RPMI7951 (cell line): ENCODE measurements at regions not wholly inside any gene's neighbourhood (a gene's known extent, or its start where the extent isn't known, plus 50 kb on each side); places are given as distances from the start of the nearest gene placed in this dataset.
"Not testable (repeated sequence)": the region's sequence is repeated elsewhere in the genome, so short reads cannot be mapped to it uniquely, and the experiment has no call there.

Experiments used
- DNase-seq: peaks from one replicate; pipeline ENCODE4 v3.0.0-alpha.2; 2012; ENCODE audit warnings: low read depth

GRCh38 chr5:52605317-52606313 lies 182.1 kb upstream of the ITGA1 start:
- DNase-seq = no peak

DNA sequence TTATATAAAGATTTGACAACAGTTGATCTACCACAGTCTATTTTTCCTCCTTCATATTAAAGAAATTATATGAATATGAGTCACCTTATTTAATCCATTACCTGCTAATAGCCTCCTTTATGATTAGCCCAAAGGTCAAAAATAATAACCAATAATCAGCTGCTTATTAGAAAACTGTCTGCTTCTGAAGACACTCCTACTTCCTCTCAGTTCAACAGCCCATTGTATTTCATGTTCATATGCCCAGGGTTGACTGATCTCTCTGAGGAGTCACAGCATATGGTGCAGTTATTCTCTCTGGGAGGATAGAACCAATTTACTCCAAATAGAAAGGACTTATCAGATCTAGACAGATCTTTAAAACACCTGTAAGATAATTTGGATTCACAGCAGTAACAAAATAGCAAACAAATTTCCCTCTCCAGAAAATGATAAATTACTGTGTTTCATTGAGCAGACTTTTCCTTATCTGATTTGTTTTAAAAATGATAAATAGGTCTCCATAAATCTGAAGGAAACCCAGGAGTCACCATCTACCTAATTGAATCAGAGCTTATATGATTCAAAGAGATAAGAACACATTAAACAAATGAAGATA lies 180.4 kb upstream of the ITGA1 start:
- no peak for DNase-seq

GRCh38 chr5:52620315-52620714 lies 167.4 kb upstream of the ITGA1 start:
- no peak for DNase-seq

DNA sequence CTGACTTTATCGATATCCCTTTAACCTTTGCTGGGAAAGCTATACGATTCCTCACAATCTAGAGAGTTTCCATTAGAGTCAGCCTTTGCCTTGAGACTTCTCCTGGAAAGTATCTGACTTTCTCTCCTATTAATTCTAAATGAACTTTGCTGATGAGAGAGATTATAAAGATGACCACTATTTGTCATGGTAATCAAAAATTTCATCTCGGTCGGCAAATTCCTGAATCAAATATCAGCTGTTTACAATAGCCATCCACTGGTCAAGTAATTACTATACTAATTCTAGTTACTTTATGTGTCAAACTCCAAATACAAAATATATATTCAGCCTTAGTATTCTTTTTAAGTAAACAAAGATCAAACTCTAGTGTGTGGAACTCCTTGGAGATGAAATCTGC lies 164.4 kb upstream of the ITGA1 start:
- no peak for DNase-seq

DNA sequence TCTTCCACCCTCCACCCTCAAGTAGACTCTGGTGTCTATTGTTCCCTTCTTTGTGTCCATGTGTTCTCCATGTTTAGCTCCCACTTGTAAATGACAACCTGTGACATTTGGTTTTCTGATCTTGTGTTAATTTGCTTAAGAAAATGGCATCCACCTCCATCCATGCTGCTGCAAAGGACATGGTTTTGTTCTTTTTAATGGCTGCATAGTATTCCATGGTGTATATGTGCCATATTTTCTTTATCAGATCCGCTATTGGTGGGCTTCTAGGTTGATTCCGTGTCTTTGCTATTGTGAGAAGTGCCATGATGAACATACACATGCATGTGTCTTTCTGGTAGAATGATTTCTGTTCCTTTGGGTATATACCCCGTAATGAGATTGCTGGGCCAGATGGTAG lies 163.4 kb upstream of the ITGA1 start:
- no peak for DNase-seq

DNA sequence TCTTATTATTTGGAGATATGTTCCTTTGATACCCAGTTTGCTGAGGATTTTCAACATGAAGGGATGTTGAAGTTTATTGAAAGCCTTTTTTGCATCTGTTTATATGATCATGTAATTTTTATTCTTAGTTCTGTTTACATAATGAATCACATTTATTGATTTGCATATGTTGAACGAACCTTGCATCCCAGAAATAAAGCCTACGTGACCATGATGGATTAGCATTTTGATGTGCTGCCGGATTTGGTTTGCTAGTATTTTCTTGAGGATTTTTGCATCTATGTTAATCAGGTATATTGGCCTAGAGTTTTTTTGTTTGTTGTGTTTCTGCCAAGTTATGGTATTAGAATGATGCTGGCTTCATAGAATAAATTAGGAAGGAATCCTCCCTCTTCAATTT lies 161.4 kb upstream of the ITGA1 start:
- DNase-seq = no peak

- no peak for DNase-seq
These were observed 160.0 kb upstream of the ITGA1 start for GRCh38 chr5:52627740-52628139.

- DNase-seq = no peak
These were observed 155.4 kb upstream of the ITGA1 start for GRCh38 chr5:52632281-52632680.

GRCh38 chr5:52634171-52634570 lies 153.5 kb upstream of the ITGA1 start:
- not testable (repeated sequence) for DNase-seq

DNA sequence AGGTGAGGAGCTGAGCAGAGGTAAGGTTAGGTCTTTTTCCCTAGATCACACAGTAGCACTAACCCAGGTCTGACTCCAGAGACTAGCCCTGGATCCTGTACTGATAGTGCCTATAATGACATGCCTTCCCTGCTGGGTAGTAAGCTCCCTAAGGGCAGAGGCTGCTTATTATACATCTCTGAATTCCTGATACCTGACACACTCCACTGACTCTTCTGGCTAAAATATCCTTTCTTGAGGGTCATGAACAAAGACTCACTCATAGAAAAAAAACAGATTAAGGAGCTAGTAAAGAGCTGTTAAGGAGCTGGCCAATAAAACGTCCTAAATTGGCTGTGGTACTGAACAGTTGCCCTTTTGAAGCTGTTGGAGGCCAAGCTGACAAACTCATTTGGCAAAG lies 149.0 kb upstream of the ITGA1 start:
- no peak for DNase-seq

- no peak for DNase-seq
These were observed 139.0 kb upstream of the ITGA1 start for GRCh38 chr5:52648726-52649125.

DNA sequence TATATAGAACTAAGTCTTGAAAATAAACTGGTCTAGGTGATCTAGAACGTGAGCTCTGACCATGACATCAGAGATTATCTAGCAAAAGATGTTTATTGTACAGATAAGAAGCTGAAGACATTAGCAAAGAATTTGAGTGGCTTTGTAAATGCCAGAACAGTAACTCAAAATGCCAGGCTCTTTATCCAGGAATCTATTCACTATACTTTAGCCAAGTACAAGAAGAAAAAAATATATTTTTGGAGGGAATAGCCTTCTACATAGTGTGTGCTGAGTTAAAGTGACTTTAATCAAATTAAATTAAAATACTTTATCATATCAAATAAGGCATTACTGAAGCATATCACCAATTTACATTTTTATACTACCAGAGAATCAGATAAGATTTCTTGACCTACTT lies 132.6 kb upstream of the ITGA1 start:
- no peak for DNase-seq

GRCh38 chr5:52656569-52657246 lies 131.0 kb upstream of the ITGA1 start:
- DNase-seq = no peak

GRCh38 chr5:52657247-52657645 lies 130.5 kb upstream of the ITGA1 start:
- DNase-seq = peak; percentile 48

GRCh38 chr5:52658246-52658645 lies 129.5 kb upstream of the ITGA1 start:
- DNase-seq = no peak

DNA sequence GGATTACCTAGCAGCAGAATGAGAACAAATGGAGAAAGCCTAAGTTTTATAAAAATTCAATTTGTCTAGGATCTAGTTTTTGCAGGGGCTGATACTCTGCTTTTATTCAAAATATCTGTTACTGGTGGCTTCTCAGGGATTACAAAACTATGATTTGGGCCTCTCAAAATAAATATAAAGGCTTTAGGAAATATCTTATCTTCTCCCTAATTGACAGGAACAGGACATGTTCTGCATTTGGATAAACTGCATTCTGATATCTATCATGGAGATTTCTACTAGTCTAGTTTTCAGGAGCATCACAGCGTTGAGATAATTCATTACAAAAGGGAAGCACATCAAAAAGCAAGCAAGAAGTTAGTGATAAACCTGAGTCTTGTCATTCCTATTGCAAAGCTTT lies 127.1 kb upstream of the ITGA1 start:
- DNase-seq = no peak

DNA sequence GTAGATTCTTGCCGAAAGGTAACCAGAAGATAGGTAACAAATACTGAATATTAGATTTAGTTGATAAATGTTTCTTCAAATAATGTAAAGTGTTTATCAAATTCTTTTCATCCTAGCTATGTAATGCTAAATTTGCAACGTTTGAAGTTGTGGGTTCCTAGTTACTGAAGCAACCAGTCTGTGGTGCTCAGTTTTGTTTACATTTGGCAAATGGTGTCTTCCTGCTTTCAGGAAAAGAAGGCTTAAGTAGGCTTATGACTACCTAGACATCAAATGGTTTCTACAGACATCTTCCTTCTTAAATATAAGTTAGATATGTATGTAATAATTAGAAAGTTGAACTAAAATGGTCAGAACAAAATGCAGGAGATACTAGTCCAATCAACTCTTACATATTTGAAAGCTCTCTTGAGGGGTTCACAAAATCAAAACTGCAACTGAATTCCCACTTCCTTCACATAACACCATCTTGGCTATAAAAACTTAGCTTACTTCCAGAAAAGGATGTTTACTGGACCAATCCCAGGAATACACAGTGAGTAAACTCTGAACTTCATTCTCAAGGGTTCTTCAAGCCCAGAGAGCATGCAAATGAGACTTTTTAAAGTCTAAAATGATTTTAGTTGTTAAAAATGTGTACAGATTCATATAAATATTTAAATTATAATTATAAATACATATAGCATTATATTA lies 125.7 kb upstream of the ITGA1 start:
- no peak for DNase-seq

DNA sequence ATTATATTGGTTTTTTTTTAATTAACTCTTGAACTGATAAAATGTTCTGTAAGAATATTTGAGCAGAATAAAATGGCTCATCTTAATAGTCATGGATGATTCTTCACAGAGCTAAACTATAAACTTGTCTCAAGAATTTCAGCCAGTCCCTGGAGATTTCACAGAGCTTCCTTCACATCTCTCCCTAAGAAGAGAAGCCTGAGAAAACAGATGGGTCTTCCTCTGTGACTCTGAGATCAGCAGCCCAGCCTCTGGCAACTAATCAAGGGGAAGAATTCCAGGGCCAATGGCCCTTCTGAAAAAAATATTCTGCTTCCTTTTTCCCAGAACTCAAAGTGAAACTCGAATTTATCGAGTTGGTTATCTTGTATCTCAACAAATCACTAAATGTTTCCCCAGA lies 122.2 kb upstream of the ITGA1 start:
- peak; percentile 42 for DNase-seq

GRCh38 chr5:52668139-52668538 lies 119.6 kb upstream of the ITGA1 start:
- DNase-seq = no peak

DNA sequence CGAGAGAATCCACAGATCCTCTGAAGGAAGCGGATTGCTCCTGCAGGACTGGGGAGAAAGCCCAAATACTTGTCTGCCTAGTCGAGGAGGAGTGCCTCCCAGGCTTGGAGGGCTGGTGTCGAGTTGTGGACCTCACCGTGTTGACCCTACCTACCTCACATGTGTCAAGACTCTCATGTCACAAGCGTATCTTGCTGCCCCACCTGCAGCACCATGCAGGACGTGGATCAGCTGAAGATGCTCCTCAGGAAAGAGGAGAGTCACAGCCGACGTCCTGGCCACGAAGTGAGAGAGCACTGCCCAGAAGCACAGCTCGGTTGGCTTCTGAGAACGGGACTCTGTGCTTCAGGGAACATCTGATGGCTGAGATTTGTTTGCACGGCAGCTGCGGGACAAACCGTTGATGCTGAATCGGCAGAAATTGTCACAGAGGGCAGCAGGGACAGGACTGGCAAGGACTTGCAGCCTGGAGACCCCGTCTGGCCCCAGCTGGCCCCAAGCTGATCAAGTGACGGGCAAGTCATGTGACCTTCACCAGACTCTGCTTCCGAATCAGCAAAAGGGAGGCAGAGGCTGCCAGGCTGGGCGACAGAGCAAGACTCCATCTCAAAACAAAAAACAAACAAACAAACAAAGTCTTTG lies 119.1 kb upstream of the ITGA1 start:
- peak; percentile 29 for DNase-seq

GRCh38 chr5:52672459-52672858 lies 115.3 kb upstream of the ITGA1 start:
- no peak for DNase-seq

DNA sequence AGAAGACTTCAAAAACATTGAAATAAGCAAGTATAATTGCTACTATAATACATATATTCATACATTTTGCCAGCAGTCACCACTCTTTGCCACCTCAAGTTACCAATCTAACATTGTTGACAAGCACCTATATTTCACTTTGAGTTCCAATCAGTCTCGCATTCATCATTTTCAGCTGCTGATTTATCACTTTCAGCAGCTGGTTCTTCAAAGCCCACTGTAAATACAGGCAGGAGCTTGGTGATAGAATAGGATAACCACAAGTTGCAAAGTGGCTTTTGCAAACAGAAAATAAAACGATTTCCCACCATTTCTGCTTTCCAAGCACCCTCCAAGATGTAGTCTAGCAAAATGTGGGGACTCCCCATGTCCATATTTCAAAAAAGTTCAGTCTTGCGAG lies 114.2 kb upstream of the ITGA1 start:
- no peak for DNase-seq
